Right atrium auricular region (tissue), 2 donors: ENCODE measurements at regions not wholly inside any gene's neighbourhood (a gene's known extent, or its start where the extent isn't known, plus 50 kb on each side); places are given as distances from the start of the nearest gene placed in this dataset.
"Not testable (repeated sequence)": the region's sequence is repeated elsewhere in the genome, so short reads cannot be mapped to it uniquely, and the experiment has no call there.

ENCODE experiments used
- DNase-seq: peaks from one replicate; pipeline ENCODE4 v3.0.0-alpha.2; 2019; ENCODE audit warnings: low spot score
- H3K27ac ChIP-seq, 2 donors: fragments of 200-600 bp; sonication (generic); 1 replicate in 1 of 2; 2 replicates in 1 of 2; pipeline ENCODE4 v1.5.1; 2016 to 2019
- H3K27me3 ChIP-seq, 2 donors: fragments of 200-600 bp; sonication (generic); one replicate each; pipeline versions ENCODE4 v1.5.1 to v1.6.0; 2017 to 2019
- H3K36me3 ChIP-seq: fragments of 200-600 bp; sonication (generic); one replicate; pipeline ENCODE4 v1.5.1; 2016
- H3K4me1 ChIP-seq, 2 donors: fragments of 200-600 bp; sonication (generic); one replicate each; pipeline versions ENCODE4 v1.5.1 to v1.6.0; 2017 to 2019
- H3K4me3 ChIP-seq, 2 donors: fragments of 200-600 bp; sonication (generic); 1 replicate in 1 of 2; 2 replicates in 1 of 2; pipeline ENCODE4 v1.5.1; 2017 to 2019; ENCODE audit warnings: mild to moderate bottlenecking in 1 of 2, moderate library complexity in 1 of 2
- H3K9me3 ChIP-seq, 2 donors: fragments of 200-600 bp; sonication (generic); one replicate each; pipeline ENCODE4 v1.5.1; 2019
- TF ChIP-seq, protein P1 (sequence below), 2 donors: fragments of 200-600 bp; sonication (generic); IDR thresholded peaks; one replicate each; pipeline ENCODE4 v1.5.1; 2019; ENCODE audit warnings: antibody characterized with exemption in 2 of 2

DNA sequence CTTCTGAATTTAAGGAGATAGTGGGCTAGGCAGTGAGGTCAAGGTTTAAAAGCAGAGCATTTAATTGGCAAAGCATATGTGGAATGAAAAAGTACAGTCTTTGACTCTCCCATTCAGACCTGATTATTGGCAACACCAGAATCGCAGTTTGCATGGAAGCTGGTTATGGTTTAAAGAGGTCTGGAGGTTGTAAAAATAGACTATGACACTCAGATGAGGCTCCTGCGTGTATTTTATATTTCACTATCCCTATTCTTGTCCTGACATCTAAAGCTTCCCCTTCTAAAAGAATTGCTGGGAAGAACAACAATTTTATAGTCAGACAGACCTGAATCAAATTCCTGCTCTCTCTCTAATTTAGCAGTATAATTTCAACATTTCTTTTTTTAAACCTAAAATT, 302.9 kb downstream of the PCDH7 start:
- TF ChIP-seq, protein P1, sequence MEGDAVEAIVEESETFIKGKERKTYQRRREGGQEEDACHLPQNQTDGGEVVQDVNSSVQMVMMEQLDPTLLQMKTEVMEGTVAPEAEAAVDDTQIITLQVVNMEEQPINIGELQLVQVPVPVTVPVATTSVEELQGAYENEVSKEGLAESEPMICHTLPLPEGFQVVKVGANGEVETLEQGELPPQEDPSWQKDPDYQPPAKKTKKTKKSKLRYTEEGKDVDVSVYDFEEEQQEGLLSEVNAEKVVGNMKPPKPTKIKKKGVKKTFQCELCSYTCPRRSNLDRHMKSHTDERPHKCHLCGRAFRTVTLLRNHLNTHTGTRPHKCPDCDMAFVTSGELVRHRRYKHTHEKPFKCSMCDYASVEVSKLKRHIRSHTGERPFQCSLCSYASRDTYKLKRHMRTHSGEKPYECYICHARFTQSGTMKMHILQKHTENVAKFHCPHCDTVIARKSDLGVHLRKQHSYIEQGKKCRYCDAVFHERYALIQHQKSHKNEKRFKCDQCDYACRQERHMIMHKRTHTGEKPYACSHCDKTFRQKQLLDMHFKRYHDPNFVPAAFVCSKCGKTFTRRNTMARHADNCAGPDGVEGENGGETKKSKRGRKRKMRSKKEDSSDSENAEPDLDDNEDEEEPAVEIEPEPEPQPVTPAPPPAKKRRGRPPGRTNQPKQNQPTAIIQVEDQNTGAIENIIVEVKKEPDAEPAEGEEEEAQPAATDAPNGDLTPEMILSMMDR (IDR thresholded peaks at IDR 0.05) = no peak
- no peak for DNase-seq
- Histone ChIP-seq H3K4me3 (no peak overlapping the region), H3K27ac (no peak overlapping the region), H3K27me3 (no peaks in the 10 kb centered on the region), H3K9me3 (no peaks in the 10 kb centered on the region), H3K36me3 (no peaks in the 10 kb centered on the region), H3K4me1 (no peaks in the 10 kb centered on the region)

DNA sequence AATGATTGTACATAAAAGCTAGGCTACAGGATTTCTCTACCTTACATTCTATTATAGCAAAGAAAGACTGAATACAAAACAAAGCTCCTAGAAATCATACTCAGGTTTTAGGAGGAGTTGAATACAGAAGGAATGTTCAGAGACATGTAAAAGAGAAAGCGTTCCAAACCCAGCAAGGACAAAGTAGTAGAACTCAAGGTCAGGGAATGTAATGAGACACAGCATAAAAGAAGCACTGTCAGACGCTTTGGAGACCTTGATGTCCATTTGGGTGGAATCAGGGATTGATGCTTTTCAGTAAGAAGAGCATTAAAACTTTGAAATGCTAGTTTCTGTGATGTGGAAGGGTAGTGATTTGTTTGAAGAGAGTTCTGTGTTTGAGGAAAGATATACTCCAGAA, 303.6 kb downstream of the PCDH7 start:
- no peak overlapping the region for H3K4me3 ChIP-seq
- DNase-seq = no peak
- H3K9me3 ChIP-seq = no peaks in the 10 kb centered on the region
- TF ChIP-seq, protein P1 (IDR thresholded peaks at IDR 0.05) = no peak
- H3K27ac ChIP-seq = no peak overlapping the region
- no peaks in the 10 kb centered on the region for H3K4me1 ChIP-seq
- H3K36me3 ChIP-seq = no peaks in the 10 kb centered on the region
- H3K27me3 ChIP-seq = no peaks in the 10 kb centered on the region

DNA sequence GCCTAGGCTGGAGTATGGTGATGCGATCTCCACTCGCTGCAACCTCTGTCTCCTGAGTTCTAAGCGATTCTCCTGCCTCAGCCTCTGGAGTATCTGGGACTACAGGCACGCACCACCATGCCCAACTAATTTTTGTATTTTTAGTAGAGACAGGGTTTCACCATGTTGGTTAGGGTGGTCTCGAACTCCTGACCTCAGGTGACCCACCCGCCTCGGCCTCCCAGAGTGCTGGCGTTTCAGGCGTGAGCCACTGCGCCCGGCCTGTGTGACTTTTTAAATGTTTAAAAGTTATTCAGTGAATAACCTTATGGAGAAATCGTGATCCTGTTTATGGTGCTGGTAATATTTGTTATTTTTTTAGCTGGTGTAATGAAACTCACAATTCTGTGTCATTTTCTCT, 304.6 kb downstream of the PCDH7 start:
- not testable (repeated sequence) for H3K36me3 ChIP-seq, H3K27me3 ChIP-seq, DNase-seq, H3K27ac ChIP-seq, H3K4me1 ChIP-seq, H3K4me3 ChIP-seq, H3K9me3 ChIP-seq

DNA sequence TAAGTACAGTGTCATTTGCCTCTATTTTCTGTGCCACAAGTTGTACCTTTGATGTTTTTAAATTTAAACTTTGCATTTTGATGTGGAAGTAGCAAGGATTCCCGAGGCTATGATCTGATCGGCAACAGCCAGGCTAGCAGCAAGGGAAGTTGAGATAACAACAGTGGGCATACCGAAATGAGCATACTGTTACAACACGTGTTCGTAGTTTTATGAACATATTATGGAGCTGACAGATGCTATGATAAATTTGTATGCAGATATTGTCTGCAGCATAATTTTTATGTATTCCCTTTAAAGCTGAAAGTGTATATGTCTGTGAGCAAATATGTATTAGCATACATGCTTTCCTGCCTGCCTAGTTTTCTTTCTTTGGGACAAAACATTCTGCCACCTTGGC, 306.1 kb downstream of the PCDH7 start:
- DNase-seq = no peak
- Histone ChIP-seq H3K27me3 (no peaks in the 10 kb centered on the region), H3K36me3 (no peaks in the 10 kb centered on the region), H3K9me3 (no peaks in the 10 kb centered on the region), H3K4me3 (no peak overlapping the region), H3K27ac (no peak overlapping the region), H3K4me1 (no peaks in the 10 kb centered on the region)
- TF ChIP-seq, protein P1 (IDR thresholded peaks at IDR 0.05) = no peak

DNA sequence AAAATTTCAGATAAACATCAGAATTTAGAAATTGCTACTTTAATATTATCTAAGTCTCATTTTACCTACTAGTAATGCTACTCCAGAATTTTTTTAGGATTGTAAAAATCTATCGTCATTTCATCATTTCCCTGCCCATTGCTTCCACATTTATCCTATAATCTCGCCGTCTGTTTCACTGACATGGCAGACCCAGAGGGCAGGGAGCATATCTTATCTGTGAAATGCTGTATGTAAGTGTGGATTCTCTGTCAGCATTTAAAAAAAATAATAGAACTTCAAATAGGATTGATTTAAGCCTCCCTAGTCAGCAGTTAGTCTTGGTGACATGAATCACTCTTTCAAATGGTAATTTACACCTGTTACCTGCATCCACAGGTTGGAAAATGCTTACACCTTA, 314.4 kb downstream of the PCDH7 start:
- Histone ChIP-seq H3K27ac (no peak overlapping the region), H3K36me3 (no peaks in the 10 kb centered on the region), H3K4me1 (no peaks in the 10 kb centered on the region), H3K9me3 (no peaks in the 10 kb centered on the region), H3K27me3 (no peaks in the 10 kb centered on the region), H3K4me3 (no peak overlapping the region)
- TF ChIP-seq, protein P1 (IDR thresholded peaks at IDR 0.05) = no peak
- DNase-seq = no peak

DNA sequence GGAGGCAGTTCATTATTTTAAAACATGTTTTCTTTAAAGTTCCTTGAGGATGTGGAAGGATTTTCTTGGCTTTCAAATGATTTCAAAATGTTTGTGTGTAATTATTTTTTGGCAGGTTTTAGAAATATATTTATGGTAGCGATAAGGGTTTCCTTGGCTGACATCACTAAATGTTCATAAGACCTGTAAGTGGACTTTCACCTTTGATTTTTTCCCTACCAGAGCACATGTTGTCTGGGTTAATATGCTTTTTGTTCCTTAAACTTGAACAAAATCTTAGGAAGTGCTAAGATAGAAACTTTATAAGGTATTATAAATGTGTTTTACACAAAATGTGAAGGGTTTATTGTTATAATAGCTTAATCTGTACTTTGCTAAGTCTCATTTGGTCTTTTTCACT, 315.6 kb downstream of the PCDH7 start:
- H3K36me3 ChIP-seq = no peaks in the 10 kb centered on the region
- H3K27ac ChIP-seq = no peak overlapping the region
- H3K4me1 ChIP-seq = no peaks in the 10 kb centered on the region
- no peak overlapping the region for H3K4me3 ChIP-seq
- no peak for DNase-seq
- H3K27me3 ChIP-seq = no peaks in the 10 kb centered on the region
- TF ChIP-seq, protein P1 (IDR thresholded peaks at IDR 0.05) = no peak
- no peaks in the 10 kb centered on the region for H3K9me3 ChIP-seq
